GM21529 (cell line): ENCODE measurements at regions not wholly inside any gene's neighbourhood (a gene's known extent, or its start where the extent isn't known, plus 50 kb on each side); places are given as distances from the start of the nearest gene placed in this dataset.
"Not testable (repeated sequence)": the region's sequence is repeated elsewhere in the genome, so short reads cannot be mapped to it uniquely, and the experiment has no call there.

Experiments used
- ATAC-seq: cut with Tn5 transposase; IDR thresholded peaks from one replicate; pipeline ENCODE4 v1.9.1; 2021; ENCODE audit not compliant: unreplicated experiment

- no peak for ATAC-seq
Observed at GRCh38 chr15:95051861-95052260, 820.5 kb downstream of the MCTP2 start.

- no peak for ATAC-seq
Observed at GRCh38 chr15:95059346-95059905, 828.1 kb downstream of the MCTP2 start.

- no peak for ATAC-seq
Observed at GRCh38 chr15:95068701-95069521, 837.5 kb downstream of the MCTP2 start.

- ATAC-seq, result no peak
Observed at GRCh38 chr15:95075792-95076677, 844.7 kb downstream of the MCTP2 start.

- ATAC-seq, result no peak
Observed at GRCh38 chr15:95076678-95076990, 845.3 kb downstream of the MCTP2 start.

- ATAC-seq, result no peak
Observed at GRCh38 chr15:95078003-95078402, 846.6 kb downstream of the MCTP2 start.

GRCh38 chr15:95080228-95080627, 848.9 kb downstream of the MCTP2 start:
- ATAC-seq, result not testable (repeated sequence)

GRCh38 chr15:95085056-95085455, 853.7 kb downstream of the MCTP2 start:
- no peak for ATAC-seq

GRCh38 chr15:95086531-95087252, 855.3 kb downstream of the MCTP2 start:
- no peak for ATAC-seq

GRCh38 chr15:95087253-95087609, 855.9 kb downstream of the MCTP2 start:
- no peak for ATAC-seq

- ATAC-seq, result no peak
Observed at GRCh38 chr15:95091444-95091843, 860.1 kb downstream of the MCTP2 start.

GRCh38 chr15:95095250-95095649, 863.9 kb downstream of the MCTP2 start:
- no peak for ATAC-seq

GRCh38 chr15:95096651-95097050, 865.3 kb downstream of the MCTP2 start:
- ATAC-seq, result no peak

GRCh38 chr15:95097361-95097760, 866.0 kb downstream of the MCTP2 start:
- no peak for ATAC-seq

- no peak for ATAC-seq
Observed at GRCh38 chr15:95105229-95105628, 873.9 kb downstream of the MCTP2 start.

GRCh38 chr15:95106801-95107200, 875.4 kb downstream of the MCTP2 start:
- no peak for ATAC-seq

- no peak for ATAC-seq
Observed at GRCh38 chr15:95108673-95109072, 877.3 kb downstream of the MCTP2 start.

- ATAC-seq, result no peak
Observed at GRCh38 chr15:95111969-95112368, 880.6 kb downstream of the MCTP2 start.

- ATAC-seq, result no peak
Observed at GRCh38 chr15:95113041-95113440, 881.7 kb downstream of the MCTP2 start.

GRCh38 chr15:95119041-95119610, 887.8 kb downstream of the MCTP2 start:
- no peak for ATAC-seq

- ATAC-seq, result no peak
Observed at GRCh38 chr15:95120595-95120994, 889.2 kb downstream of the MCTP2 start.
